SU-DHL-6 (cell line): ENCODE measurements at regions not wholly inside any gene's neighbourhood (a gene's known extent, or its start where the extent isn't known, plus 50 kb on each side); places are given as distances from the start of the nearest gene placed in this dataset.

Experiments used
- CTCF ChIP-seq: fragments of 200-600 bp; sonication (generic); IDR thresholded peaks from one replicate; pipeline ENCODE4 v1.5.1; 2017; ENCODE audit warnings: antibody characterized with exemption, mild to moderate bottlenecking, low read length, moderate library complexity; ENCODE audit not compliant: insufficient read depth, poor library complexity, severe bottlenecking
- EZH2phosphoT487 ChIP-seq: fragments of 200-600 bp; sonication (generic), shearing (Covaris generic); conservative IDR thresholded peaks from 2 replicates; pipeline ENCODE4 v1.6.1; 2018; ENCODE audit warnings: mild to moderate bottlenecking, antibody characterized with exemption, low read length, moderate library complexity, mixed read lengths

GRCh38 chr6:155958550-155958949 lies 502.9 kb upstream of the NOX3 start:
- TF ChIP-seq CTCF = no peak
- TF ChIP-seq EZH2phosphoT487 = no peak
